ENCODE measurements at regions not wholly inside any gene's neighbourhood (a gene's known extent, or its start where the extent isn't known, plus 50 kb on each side); places are given as distances from the start of the nearest gene placed in this dataset.

- no peak for TF ChIP-seq CTCF (IDR thresholded peaks at IDR 0.05)
- TF ChIP-seq POLR2AphosphoS5 (IDR thresholded peaks at IDR 0.05; ENCODE audit: low read depth, low read length) = no peak
- no peak for TF ChIP-seq REST (IDR thresholded peaks at IDR 0.05; ENCODE audit: insufficient read depth in 1 of 2, low read depth in 2 of 2, low read length in 1 of 2)
- no peak for TF ChIP-seq TCF7L2 (IDR thresholded peaks at IDR 0.05; ENCODE audit: low read depth, low read length)
- no peak for TF ChIP-seq SIN3A (IDR thresholded peaks at IDR 0.05; ENCODE audit: borderline replicate concordance, insufficient read depth, low read depth, low read length)
Measured at GRCh38 chr11:116415095-116415494, 357.7 kb downstream of the BUD13 start.
